Umbilical cord (tissue), 1 donor: ENCODE measurements at regions not wholly inside any gene's neighbourhood (a gene's known extent, or its start where the extent isn't known, plus 50 kb on each side); places are given as distances from the start of the nearest gene placed in this dataset.
"Not testable (repeated sequence)": the region's sequence is repeated elsewhere in the genome, so short reads cannot be mapped to it uniquely, and the experiment has no call there.

Source experiments
- DNase-seq: peaks from one replicate; pipeline ENCODE4 v3.0.0-alpha.2; 2015; ENCODE audit warnings: low spot score

GRCh38 chr16:9627427-9627826 lies 536.0 kb downstream of the HAPSTR1 start:
- DNase-seq, result no peak

GRCh38 chr16:9630119-9630518 lies 538.7 kb downstream of the HAPSTR1 start:
- no peak for DNase-seq

GRCh38 chr16:9630985-9631384 lies 539.5 kb downstream of the HAPSTR1 start:
- DNase-seq, result no peak

GRCh38 chr16:9633844-9634243 lies 542.4 kb downstream of the HAPSTR1 start:
- DNase-seq, result no peak

- DNase-seq, result not testable (repeated sequence)
Measured at GRCh38 chr16:9635150-9635720, 543.8 kb downstream of the HAPSTR1 start.

GRCh38 chr16:9644258-9644657 lies 538.0 kb downstream of the GRIN2A start:
- DNase-seq, result no peak

GRCh38 chr16:9645911-9646310 lies 536.3 kb downstream of the GRIN2A start:
- DNase-seq, result no peak

GRCh38 chr16:9647981-9648701 lies 534.1 kb downstream of the GRIN2A start:
- DNase-seq, result peak; percentile 10

- DNase-seq, result no peak
Measured at GRCh38 chr16:9650284-9650683, 531.9 kb downstream of the GRIN2A start.

- DNase-seq, result no peak
Measured at GRCh38 chr16:9655051-9655450, 527.2 kb downstream of the GRIN2A start.

GRCh38 chr16:9657641-9658040 lies 524.6 kb downstream of the GRIN2A start:
- no peak for DNase-seq

GRCh38 chr16:9658164-9658563 lies 524.1 kb downstream of the GRIN2A start:
- no peak for DNase-seq

GRCh38 chr16:9658586-9658985 lies 523.6 kb downstream of the GRIN2A start:
- DNase-seq, result no peak

- DNase-seq, result no peak
Measured at GRCh38 chr16:9660898-9661297, 521.3 kb downstream of the GRIN2A start.

GRCh38 chr16:9661336-9662017 lies 520.8 kb downstream of the GRIN2A start:
- no peak for DNase-seq

GRCh38 chr16:9663588-9663987 lies 518.6 kb downstream of the GRIN2A start:
- no peak for DNase-seq

- DNase-seq, result no peak
Measured at GRCh38 chr16:9665851-9666271, 516.4 kb downstream of the GRIN2A start.

- no peak for DNase-seq
Measured at GRCh38 chr16:9666834-9667480, 515.3 kb downstream of the GRIN2A start.

GRCh38 chr16:9670033-9670432 lies 512.2 kb downstream of the GRIN2A start:
- no peak for DNase-seq

GRCh38 chr16:9670616-9671015 lies 511.6 kb downstream of the GRIN2A start:
- DNase-seq, result not testable (repeated sequence)

GRCh38 chr16:9676560-9677300 lies 505.5 kb downstream of the GRIN2A start:
- not testable (repeated sequence) for DNase-seq

GRCh38 chr16:9677301-9677653 lies 505.0 kb downstream of the GRIN2A start:
- DNase-seq, result no peak
